ENCODE measurements at regions not wholly inside any gene's neighbourhood (a gene's known extent, or its start where the extent isn't known, plus 50 kb on each side); places are given as distances from the start of the nearest gene placed in this dataset.
A peak's percentile ranks its signal among the peaks of the same experiment; 100 is the strongest.

DNA sequence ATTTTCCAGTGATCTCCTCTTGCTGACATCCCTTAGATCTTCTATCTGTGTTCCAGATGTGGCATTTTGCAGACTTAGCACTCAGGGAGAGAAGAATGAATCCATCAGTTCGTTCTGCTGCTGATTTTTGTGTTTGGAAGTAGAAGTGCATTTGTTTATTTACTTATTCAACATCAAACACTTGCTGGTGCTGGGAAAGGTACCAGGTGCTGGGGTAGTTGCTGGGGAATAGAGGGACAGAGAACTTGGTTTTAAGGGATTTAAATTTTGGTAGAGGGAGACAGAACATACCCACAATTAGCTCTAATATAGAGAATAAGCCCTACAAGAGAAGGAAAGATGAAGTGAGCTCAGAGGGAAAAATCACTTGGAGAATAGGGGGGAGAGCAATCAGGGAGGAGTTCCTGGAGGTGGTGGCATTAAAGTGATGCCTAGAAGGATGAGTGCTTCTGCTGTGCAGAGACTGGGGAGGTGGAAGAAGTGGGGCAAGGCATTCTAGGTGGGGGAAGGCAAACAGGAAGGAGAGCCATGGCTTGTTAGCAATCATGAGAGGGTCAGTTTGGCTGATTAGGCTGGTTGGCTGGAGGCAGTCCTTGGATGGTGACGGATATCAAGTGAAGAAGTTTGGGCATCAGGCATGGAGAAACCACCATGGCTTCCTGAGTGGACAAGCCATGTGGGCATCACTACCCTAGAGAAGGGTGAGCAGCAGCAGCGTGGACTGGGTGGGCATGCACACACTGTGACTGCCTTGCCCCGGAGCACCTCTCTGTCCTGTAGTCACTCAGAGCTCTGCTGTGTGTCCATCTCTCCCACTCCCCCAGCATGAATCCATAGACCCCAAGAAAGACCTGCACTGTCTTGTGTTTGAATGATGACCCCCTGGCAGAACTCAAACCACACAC lies 197.3 kb downstream of the OPA1 start:
- Histone ChIP-seq H3K4ac (replicated peaks; ENCODE audit: insufficient read length, low read depth, low read length) (peak overlapping the region; percentile 36), H2BK12ac (ENCODE audit: low read depth, low read length) (peak overlapping the region; percentile 95; the same call in 1 of the 2 replicates), H3K36me3 (ENCODE audit: control insufficient read depth in 2 of 4, insufficient read depth in 4 of 4, low read length in 3 of 4) (no peaks in the 10 kb centered on the region), H3K23ac (ENCODE audit: insufficient read length) (no peak overlapping the region), H4K8ac (ENCODE audit: extremely low read depth, insufficient read depth, low read length) (no peak overlapping the region), H4K20me1 (replicated peaks in 1 of 2; ENCODE audit: control insufficient read depth in 1 of 2, insufficient read depth in 2 of 2, low read length in 2 of 2) (no peaks in the 10 kb centered on the region), H2AK5ac (ENCODE audit: low read depth, low read length) (peak overlapping the region; percentile 47; the same call in 1 of the 2 replicates), H3K56ac (replicated peaks; ENCODE audit: insufficient read length, low read depth, low read length) (no peak overlapping the region), H4K5ac (ENCODE audit: insufficient read length, low read depth, low read length) (no peak overlapping the region), H3K14ac (ENCODE audit: insufficient read length) (no peak overlapping the region), H3K27ac (ENCODE audit: low read depth, low read length) (no peak overlapping the region), H2BK20ac (ENCODE audit: low read length) (peak overlapping the region; percentile 97; the same call in 1 of the 2 replicates), H3K18ac (ENCODE audit: extremely low read depth, low read length) (peak overlapping the region; percentile 67), H3K4me1 (replicated peaks in 1 of 4; ENCODE audit: control insufficient read depth in 3 of 4, insufficient read depth in 4 of 4, low read length in 3 of 4) (peaks cover 3 to 12% (median 9%) of the 10 kb centered on the region in 4 experiments), H4K91ac (replicated peaks; ENCODE audit: insufficient read length, low read length) (peak overlapping the region; percentile 87), H2BK120ac (replicated peaks; ENCODE audit: low read depth, low read length) (peak overlapping the region; percentile 41), H2BK15ac (ENCODE audit: low read length) (peak overlapping the region; percentile 95), H2AFZ (ENCODE audit: low read length) (no peak overlapping the region), H3K27me3 (replicated peaks in 1 of 4; ENCODE audit: control insufficient read depth in 3 of 4, extremely low read depth in 1 of 4, insufficient read depth in 3 of 4, low read length in 3 of 4) (peaks cover 0 to 6% (median 0%) of the 10 kb centered on the region in 4 experiments; a peak in 2 of 7 replicates), H3K4me3 (ENCODE audit: extremely low read depth in 1 of 4, insufficient read depth in 2 of 4, low read depth in 3 of 4, low read length in 4 of 4) (no peak overlapping the region), H3K79me1 (ENCODE audit: low read depth, low read length) (no peaks in the 10 kb centered on the region), H3K9me3 (ENCODE audit: insufficient read depth in 2 of 2, low read depth in 1 of 2, low read length in 1 of 2) (no peaks in the 10 kb centered on the region), H3K4me2 (ENCODE audit: insufficient read depth in 1 of 2, low read depth in 2 of 2, low read length in 2 of 2) (no peak overlapping the region), H3K23me2 (ENCODE audit: low read depth, low read length) (no peaks in the 10 kb centered on the region; the same call in 1 of the 2 replicates), H2BK5ac (ENCODE audit: low read depth, low read length) (peak overlapping the region; percentile 48; the same call in 1 of the 2 replicates), H3K9ac (replicated peaks in 1 of 4; ENCODE audit: extremely low read depth in 1 of 4, low read depth in 3 of 4, low read length in 3 of 4) (no peak overlapping the region), H3K79me2 (ENCODE audit: control insufficient read depth in 1 of 2, insufficient read depth in 2 of 2, low read length in 2 of 2) (no peaks in the 10 kb centered on the region)
- ChIA-PET POLR2A (ENCODE audit: partially characterized antibody) (no interaction called here), CTCF (ENCODE audit: partially characterized antibody) (interaction anchor here (0.9 to 3.8 kb wide), 8 partner anchors 10 to 348 kb away, joined by 3 to 16 read pairs (median 5); no protein-coding TSS in a partner anchor)
- whole genome bisulfite sequencing, 2 experiments (ENCODE audit: extremely low coverage in 1 of 2, insufficient coverage in 1 of 2, insufficient read length in 1 of 2, insufficient replicate concordance in 2 of 2, low coverage in 1 of 2, low lambda C conversion rate in 2 of 2, missing lambda C conversion rate in 1 of 2): 88% methylated on average over 4 of the region's 4 CpGs; no CpG with 5 or more reads in 1 of the 2 experiments
- FAIRE-seq (no peak), DNase-seq (ENCODE audit: low read depth in 1 of 2, low spot score in 2 of 2) (no peak)
- TF ChIP-seq EZH2 (IDR thresholded peaks at IDR 0.05; ENCODE audit: low read depth, low read length, severe bottlenecking): no peak

Measured in H1 (cell line).